ENCODE measurements at regions not wholly inside any gene's neighbourhood (a gene's known extent, or its start where the extent isn't known, plus 50 kb on each side); places are given as distances from the start of the nearest gene placed in this dataset.

DNA sequence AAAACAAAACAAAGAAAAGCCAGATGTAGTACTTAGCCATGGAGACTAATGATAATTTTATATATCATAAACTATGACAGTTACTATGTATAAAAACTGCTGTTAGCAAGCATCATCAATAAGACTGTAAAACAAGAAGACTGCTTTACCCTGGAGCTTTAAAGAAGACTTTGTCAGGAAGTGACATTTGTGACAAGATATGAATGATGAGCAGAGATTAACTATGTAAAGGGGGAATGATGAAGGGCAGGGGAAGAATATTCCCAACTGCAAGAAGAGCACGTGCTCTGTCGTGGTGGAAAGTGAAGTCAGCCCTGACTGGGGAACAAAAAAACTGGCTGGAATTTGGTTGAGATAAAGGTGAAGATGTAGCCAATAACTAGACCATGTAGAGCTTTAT is 617.1 kb upstream of the AMOT start:
- no peak overlapping the region for H4K8ac ChIP-seq (ENCODE audit: low read length)
- H2AK5ac ChIP-seq (ENCODE audit: low read length, severe bottlenecking): no peak overlapping the region
- no peak overlapping the region for H3K4me2 ChIP-seq (ENCODE audit: low read length, poor library complexity, severe bottlenecking)
- H2AFZ ChIP-seq (ENCODE audit: low read depth, low read length): no peak overlapping the region
- no peaks in the 10 kb centered on the region for H3K9me3 ChIP-seq (ENCODE audit: control insufficient read depth, low read length)
- H2BK120ac ChIP-seq (ENCODE audit: low read depth, low read length): no peak overlapping the region
- H3K23ac ChIP-seq (ENCODE audit: low read length in 2 of 2): no peak overlapping the region
- no peak overlapping the region for H3K14ac ChIP-seq (ENCODE audit: low read length in 2 of 2)
- no peak overlapping the region for H3K9ac ChIP-seq (ENCODE audit: low read length)
- H3K4me3 ChIP-seq (ENCODE audit: insufficient read depth in 1 of 2, low read depth in 1 of 2, low read length in 2 of 2): no peak overlapping the region
- H3K27ac ChIP-seq (ENCODE audit: low read length, poor library complexity, severe bottlenecking): no peak overlapping the region
- no peak overlapping the region for H3K18ac ChIP-seq (ENCODE audit: low read depth in 1 of 2, low read length in 2 of 2)
- H2BK5ac ChIP-seq (ENCODE audit: low read depth, low read length, poor library complexity, severe bottlenecking): no peak overlapping the region
- 48% methylated on average over 2 of the region's 2 CpGs for WGBS
- H4K91ac ChIP-seq (ENCODE audit: low read length): no peak overlapping the region
- no peaks in the 10 kb centered on the region for H3K4me1 ChIP-seq (ENCODE audit: control insufficient read depth, insufficient read depth, low read depth, low read length)
- no peaks in the 10 kb centered on the region for H3K79me1 ChIP-seq (replicated peaks; ENCODE audit: low read length, poor library complexity, severe bottlenecking)
- DNase-seq: no peak
- no peak overlapping the region for H3K4ac ChIP-seq (ENCODE audit: low read depth in 1 of 2, low read length in 2 of 2)
- H2BK12ac ChIP-seq (ENCODE audit: low read length in 2 of 2): no peak overlapping the region
- H2BK15ac ChIP-seq (ENCODE audit: low read depth, poor library complexity, severe bottlenecking): no peak overlapping the region
- H3K27me3 ChIP-seq (ENCODE audit: control insufficient read depth in 1 of 2, insufficient read depth in 1 of 2, low read length in 2 of 2): peaks cover 0 to 4% of the 10 kb centered on the region in 2 experiments
- H3K36me3 ChIP-seq (ENCODE audit: control insufficient read depth in 1 of 2, insufficient read depth in 2 of 2, low read depth in 1 of 2, low read length in 2 of 2): no peaks in the 10 kb centered on the region

DNA sequence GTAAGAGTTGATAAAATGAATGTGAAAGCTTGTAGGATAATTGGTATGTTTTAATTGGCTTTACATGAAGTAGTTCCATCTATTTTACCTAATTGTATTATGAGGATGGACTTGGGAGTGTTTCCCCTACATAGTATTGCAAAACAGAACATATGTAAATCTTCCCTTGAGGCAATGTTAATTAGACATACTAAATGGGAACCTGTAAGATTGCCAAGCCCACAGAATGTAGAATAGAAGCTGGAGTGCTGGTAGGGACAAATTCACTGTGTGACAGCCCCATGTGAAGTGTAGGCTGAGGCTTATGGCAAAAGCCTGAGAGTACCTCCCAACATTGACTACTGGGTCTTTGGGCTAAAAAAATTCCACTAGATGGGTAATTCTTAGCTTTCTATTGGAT is 615.0 kb upstream of the AMOT start:
- H3K23ac ChIP-seq (ENCODE audit: low read length in 2 of 2): no peak overlapping the region
- no peak overlapping the region for H3K27ac ChIP-seq (ENCODE audit: low read length, poor library complexity, severe bottlenecking)
- no peak overlapping the region for H4K8ac ChIP-seq (ENCODE audit: low read length)
- H2BK5ac ChIP-seq (ENCODE audit: low read depth, low read length, poor library complexity, severe bottlenecking): no peak overlapping the region
- H2AFZ ChIP-seq (ENCODE audit: low read depth, low read length): no peak overlapping the region
- DNase-seq: no peak
- H3K9ac ChIP-seq (ENCODE audit: low read length): no peak overlapping the region
- H3K4me2 ChIP-seq (ENCODE audit: low read length, poor library complexity, severe bottlenecking): no peak overlapping the region
- no peaks in the 10 kb centered on the region for H3K79me1 ChIP-seq (replicated peaks; ENCODE audit: low read length, poor library complexity, severe bottlenecking)
- H3K36me3 ChIP-seq (ENCODE audit: control insufficient read depth in 1 of 2, insufficient read depth in 2 of 2, low read depth in 1 of 2, low read length in 2 of 2): no peaks in the 10 kb centered on the region
- H2BK12ac ChIP-seq (ENCODE audit: low read length in 2 of 2): no peak overlapping the region
- H2AK5ac ChIP-seq (ENCODE audit: low read length, severe bottlenecking): no peak overlapping the region
- no peak overlapping the region for H3K14ac ChIP-seq (ENCODE audit: low read length in 2 of 2)
- H2BK120ac ChIP-seq (ENCODE audit: low read depth, low read length): no peak overlapping the region
- no peak overlapping the region for H3K4me3 ChIP-seq (ENCODE audit: insufficient read depth in 1 of 2, low read depth in 1 of 2, low read length in 2 of 2)
- H2BK15ac ChIP-seq (ENCODE audit: low read depth, poor library complexity, severe bottlenecking): no peak overlapping the region
- H4K91ac ChIP-seq (ENCODE audit: low read length): no peak overlapping the region
- H3K27me3 ChIP-seq (ENCODE audit: control insufficient read depth in 1 of 2, insufficient read depth in 1 of 2, low read length in 2 of 2): peaks cover 0 to 4% of the 10 kb centered on the region in 2 experiments
- no peaks in the 10 kb centered on the region for H3K4me1 ChIP-seq (ENCODE audit: control insufficient read depth, insufficient read depth, low read depth, low read length)
- no peaks in the 10 kb centered on the region for H3K9me3 ChIP-seq (ENCODE audit: control insufficient read depth, low read length)
- no peak overlapping the region for H3K18ac ChIP-seq (ENCODE audit: low read depth in 1 of 2, low read length in 2 of 2)
- H3K4ac ChIP-seq (ENCODE audit: low read depth in 1 of 2, low read length in 2 of 2): no peak overlapping the region

DNA sequence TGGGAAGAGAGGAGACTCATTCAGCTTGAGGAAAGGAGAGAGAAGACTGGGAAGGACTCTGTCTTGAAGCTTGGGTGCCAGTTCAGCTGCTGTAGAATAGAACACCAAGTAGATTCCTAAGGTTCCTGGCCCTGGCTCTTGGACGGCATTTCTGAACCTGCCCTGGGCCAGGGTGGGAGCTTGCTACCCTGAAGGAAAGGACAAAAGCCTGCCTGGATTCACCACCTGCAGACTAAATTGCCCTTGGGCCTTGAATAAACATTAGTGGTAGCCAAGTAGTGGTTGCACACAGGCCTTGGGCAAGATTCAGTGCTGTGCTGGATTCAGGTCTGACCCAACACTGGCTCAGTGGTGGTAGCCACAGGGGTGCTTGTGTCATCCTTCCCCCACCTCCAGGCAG is 588.4 kb upstream of the AMOT start:
- Histone ChIP-seq H4K91ac (ENCODE audit: low read length) (no peak overlapping the region), H2AK5ac (ENCODE audit: low read length, severe bottlenecking) (no peak overlapping the region), H2BK120ac (ENCODE audit: low read depth, low read length) (no peak overlapping the region), H3K4me3 (ENCODE audit: insufficient read depth in 1 of 2, low read depth in 1 of 2, low read length in 2 of 2) (no peak overlapping the region), H3K4ac (ENCODE audit: low read depth in 1 of 2, low read length in 2 of 2) (no peak overlapping the region), H3K4me2 (ENCODE audit: low read length, poor library complexity, severe bottlenecking) (no peak overlapping the region), H3K23ac (ENCODE audit: low read length in 2 of 2) (no peak overlapping the region), H3K18ac (ENCODE audit: low read depth in 1 of 2, low read length in 2 of 2) (no peak overlapping the region), H2AFZ (ENCODE audit: low read depth, low read length) (no peak overlapping the region), H3K27ac (ENCODE audit: low read length, poor library complexity, severe bottlenecking) (no peak overlapping the region), H3K14ac (ENCODE audit: low read length in 2 of 2) (no peak overlapping the region), H3K9ac (ENCODE audit: low read length) (no peak overlapping the region), H3K36me3 (ENCODE audit: control insufficient read depth in 1 of 2, insufficient read depth in 2 of 2, low read depth in 1 of 2, low read length in 2 of 2) (no peaks in the 10 kb centered on the region), H3K27me3 (ENCODE audit: control insufficient read depth in 1 of 2, insufficient read depth in 1 of 2, low read length in 2 of 2) (no peaks in the 10 kb centered on the region), H2BK12ac (ENCODE audit: low read length in 2 of 2) (no peak overlapping the region), H3K79me1 (replicated peaks; ENCODE audit: low read length, poor library complexity, severe bottlenecking) (no peaks in the 10 kb centered on the region), H3K9me3 (ENCODE audit: control insufficient read depth, low read length) (peaks cover 4% of the 10 kb centered on the region), H2BK5ac (ENCODE audit: low read depth, low read length, poor library complexity, severe bottlenecking) (no peak overlapping the region), H2BK15ac (ENCODE audit: low read depth, poor library complexity, severe bottlenecking) (no peak overlapping the region), H3K4me1 (ENCODE audit: control insufficient read depth, insufficient read depth, low read depth, low read length) (no peaks in the 10 kb centered on the region), H4K8ac (ENCODE audit: low read length) (no peak overlapping the region)
- 100% methylated on average over 1 of the region's 1 CpG for WGBS
- DNase-seq: no peak

DNA sequence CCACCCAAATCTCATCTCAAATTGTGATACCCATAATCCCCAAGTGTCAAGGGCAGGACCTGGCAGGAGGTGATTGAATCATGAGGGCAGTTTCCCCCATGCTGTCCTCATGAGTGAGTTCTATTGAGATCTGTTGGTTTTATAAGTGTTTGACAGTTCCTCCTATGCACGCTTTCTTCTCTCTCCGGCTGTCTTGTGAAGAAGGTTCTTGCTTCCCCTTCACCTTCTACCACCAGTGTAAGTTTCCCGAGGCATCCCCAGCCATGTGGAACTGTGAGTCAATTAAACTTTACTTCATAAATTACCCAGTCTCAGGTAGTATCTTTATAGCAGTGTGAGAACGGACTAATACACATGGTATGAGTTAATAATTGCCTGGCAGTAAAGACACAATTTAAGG is 581.7 kb upstream of the AMOT start:
- H4K91ac ChIP-seq (ENCODE audit: low read length): no peak overlapping the region
- peaks cover 0 to 9% of the 10 kb centered on the region in 2 experiments for H3K27me3 ChIP-seq (ENCODE audit: control insufficient read depth in 1 of 2, insufficient read depth in 1 of 2, low read length in 2 of 2)
- H3K4ac ChIP-seq (ENCODE audit: low read depth in 1 of 2, low read length in 2 of 2): no peak overlapping the region
- no peak overlapping the region for H2AFZ ChIP-seq (ENCODE audit: low read depth, low read length)
- H2BK15ac ChIP-seq (ENCODE audit: low read depth, poor library complexity, severe bottlenecking): no peak overlapping the region
- H2BK120ac ChIP-seq (ENCODE audit: low read depth, low read length): no peak overlapping the region
- no peak for DNase-seq
- no peak overlapping the region for H3K18ac ChIP-seq (ENCODE audit: low read depth in 1 of 2, low read length in 2 of 2)
- no peak overlapping the region for H2BK12ac ChIP-seq (ENCODE audit: low read length in 2 of 2)
- H3K79me1 ChIP-seq (replicated peaks; ENCODE audit: low read length, poor library complexity, severe bottlenecking): no peaks in the 10 kb centered on the region
- no peak overlapping the region for H3K9ac ChIP-seq (ENCODE audit: low read length)
- no peak overlapping the region for H2BK5ac ChIP-seq (ENCODE audit: low read depth, low read length, poor library complexity, severe bottlenecking)
- no peak overlapping the region for H2AK5ac ChIP-seq (ENCODE audit: low read length, severe bottlenecking)
- no peak overlapping the region for H3K4me3 ChIP-seq (ENCODE audit: insufficient read depth in 1 of 2, low read depth in 1 of 2, low read length in 2 of 2)
- WGBS: 100% methylated on average over 1 of the region's 4 CpGs
- H3K9me3 ChIP-seq (ENCODE audit: control insufficient read depth, low read length): peaks cover 7% of the 10 kb centered on the region
- no peak overlapping the region for H4K8ac ChIP-seq (ENCODE audit: low read length)
- H3K14ac ChIP-seq (ENCODE audit: low read length in 2 of 2): no peak overlapping the region
- no peaks in the 10 kb centered on the region for H3K36me3 ChIP-seq (ENCODE audit: control insufficient read depth in 1 of 2, insufficient read depth in 2 of 2, low read depth in 1 of 2, low read length in 2 of 2)
- no peak overlapping the region for H3K23ac ChIP-seq (ENCODE audit: low read length in 2 of 2)
- H3K4me2 ChIP-seq (ENCODE audit: low read length, poor library complexity, severe bottlenecking): no peak overlapping the region
- H3K4me1 ChIP-seq (ENCODE audit: control insufficient read depth, insufficient read depth, low read depth, low read length): no peaks in the 10 kb centered on the region
- no peak overlapping the region for H3K27ac ChIP-seq (ENCODE audit: low read length, poor library complexity, severe bottlenecking)
